HG03097 (cell line): ENCODE measurements at regions not wholly inside any gene's neighbourhood (a gene's known extent, or its start where the extent isn't known, plus 50 kb on each side); places are given as distances from the start of the nearest gene placed in this dataset.

ENCODE experiments used
- ATAC-seq: cut with Tn5 transposase; IDR thresholded peaks from one replicate; pipeline ENCODE4 v1.9.1; 2021; ENCODE audit not compliant: unreplicated experiment, low FRiP score

DNA sequence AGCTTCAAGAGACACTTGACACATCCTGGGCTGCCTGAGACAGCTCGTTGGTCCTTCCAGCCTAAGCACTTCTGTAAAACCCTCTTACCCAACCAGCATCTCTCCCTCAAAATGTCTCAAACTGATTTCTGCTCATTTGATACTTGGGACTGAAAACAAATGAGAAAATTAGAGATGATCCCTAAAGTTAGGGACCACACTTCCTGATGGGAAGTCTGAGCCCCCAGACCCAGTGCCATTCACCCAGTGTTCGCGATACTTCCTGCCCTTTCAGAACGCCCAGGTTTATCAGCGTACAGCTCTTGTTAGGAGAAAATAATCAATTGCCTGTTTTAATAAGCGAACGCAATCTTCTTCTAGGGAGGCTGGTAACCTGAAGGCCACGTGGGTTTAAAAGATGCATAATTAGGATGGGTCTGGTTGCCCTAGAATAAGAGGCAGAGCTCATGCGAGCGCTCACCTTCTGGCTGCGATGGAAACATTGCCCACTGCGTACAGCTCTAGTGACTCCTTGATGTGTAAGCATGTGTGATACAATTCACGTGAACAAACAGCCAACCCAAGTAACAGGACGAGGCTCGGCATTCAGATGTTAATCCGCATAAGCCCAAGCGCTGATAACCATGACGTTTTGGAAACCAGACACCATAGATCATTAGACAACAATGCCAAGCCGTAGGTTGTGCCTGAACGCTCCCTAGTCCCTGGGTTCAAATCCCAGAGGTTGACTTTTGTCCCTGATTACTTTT is 213.1 kb downstream of the FOXL1 start:
- no peak for ATAC-seq

DNA sequence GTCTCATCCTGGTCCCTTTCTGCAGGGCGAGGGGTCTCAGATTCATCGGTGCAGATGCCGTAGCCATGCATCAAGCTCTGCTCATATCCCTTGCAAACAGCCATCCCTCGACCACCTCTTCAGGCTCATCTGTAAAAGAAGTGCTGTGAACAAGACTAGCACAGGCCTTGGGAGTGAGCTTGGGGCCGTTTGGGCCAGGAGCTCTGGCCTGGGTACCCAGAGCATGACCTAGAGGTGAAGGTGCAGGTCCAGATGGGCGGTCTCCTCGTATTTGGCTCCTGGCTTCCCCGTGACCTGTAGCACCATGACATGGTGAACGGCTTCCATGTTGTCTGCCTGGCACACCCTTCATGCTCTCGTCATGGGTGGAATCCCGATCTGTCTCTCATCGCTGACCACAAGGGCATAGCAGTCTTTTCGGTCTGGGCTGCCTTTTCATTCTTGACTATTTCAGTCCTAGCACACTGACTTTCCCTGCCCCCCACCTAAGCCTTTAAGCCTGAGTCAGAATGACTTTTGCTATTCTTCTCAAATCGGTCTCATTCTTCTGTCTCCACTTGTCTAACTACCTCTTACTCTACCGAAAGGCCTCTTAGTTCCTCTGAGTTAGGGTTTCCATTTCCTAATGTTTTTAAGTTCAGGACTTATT is 216.0 kb downstream of the FOXL1 start:
- ATAC-seq = no peak

DNA sequence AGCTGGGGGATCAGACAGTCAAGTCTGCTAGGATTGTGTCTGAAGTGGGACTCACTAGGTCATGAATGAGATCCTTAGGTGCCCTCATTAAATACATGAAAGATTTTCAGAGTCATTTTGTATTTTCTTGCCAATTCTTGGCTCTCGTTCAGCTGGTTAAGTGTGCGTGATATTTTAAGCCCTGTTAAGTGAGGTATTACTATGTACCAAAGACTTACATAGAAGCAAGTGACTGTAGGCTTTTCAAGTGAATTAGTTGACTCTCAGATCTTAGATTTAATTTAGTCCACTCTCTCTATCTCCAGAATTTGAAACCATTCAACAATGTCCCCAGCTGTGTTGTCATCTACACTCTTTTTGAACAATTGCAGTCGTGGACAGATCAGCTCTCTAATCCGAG is 219.4 kb downstream of the FOXL1 start:
- no peak for ATAC-seq

DNA sequence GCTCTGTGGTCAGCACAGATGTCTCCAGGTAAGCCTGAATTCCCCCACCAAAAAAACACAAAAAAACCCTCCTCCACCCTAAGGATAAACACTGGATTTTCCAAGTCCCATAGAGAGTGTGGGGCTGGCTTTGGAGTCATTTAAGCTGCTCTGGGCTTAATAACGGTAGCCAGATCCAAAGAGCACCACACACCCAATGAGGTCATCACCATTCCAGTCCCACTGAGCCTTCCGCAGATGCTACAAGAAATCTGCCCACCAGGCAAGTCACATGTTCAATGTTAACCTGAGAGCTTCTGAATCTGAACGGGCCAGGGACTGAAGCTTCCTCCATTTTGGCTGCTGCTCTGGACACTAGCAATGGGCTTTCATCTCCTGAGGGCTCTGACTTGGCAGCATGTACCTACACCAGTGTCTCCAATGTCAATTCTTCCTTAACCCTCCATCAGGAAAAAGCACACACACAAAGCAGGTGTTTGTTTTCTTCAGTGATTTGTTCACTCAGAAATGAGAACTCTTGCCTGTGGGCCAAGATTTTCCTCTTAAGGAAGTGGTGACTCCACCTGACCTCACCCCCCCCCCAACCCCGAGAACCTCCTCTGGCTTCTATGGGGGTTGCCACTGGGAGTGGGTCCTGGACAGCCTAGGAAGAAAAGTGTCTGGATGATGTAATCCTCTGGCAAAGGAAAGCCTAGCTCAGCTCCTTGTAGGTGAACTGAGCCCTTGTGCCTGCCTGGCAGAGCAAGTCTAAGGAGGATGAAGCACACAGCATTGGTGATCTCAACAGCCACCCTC is 220.1 kb downstream of the FOXL1 start:
- ATAC-seq = no peak

DNA sequence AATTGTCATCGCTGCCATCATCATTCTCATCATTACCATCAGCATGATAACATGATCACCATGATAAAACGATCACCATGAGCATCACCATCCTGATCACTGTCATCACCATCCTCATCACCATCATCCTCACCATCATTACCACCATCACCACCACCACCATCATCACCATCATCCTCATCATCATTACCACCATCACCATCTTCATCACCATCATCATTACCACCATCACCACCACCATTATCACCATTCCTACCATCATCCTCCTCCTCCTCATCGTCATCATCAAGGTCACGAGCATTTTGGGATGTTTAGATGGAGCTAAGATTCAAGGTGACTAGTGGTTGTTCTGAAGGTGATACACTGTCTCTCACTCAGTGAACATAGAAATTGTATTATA is 221.0 kb downstream of the FOXL1 start:
- ATAC-seq = no peak

DNA sequence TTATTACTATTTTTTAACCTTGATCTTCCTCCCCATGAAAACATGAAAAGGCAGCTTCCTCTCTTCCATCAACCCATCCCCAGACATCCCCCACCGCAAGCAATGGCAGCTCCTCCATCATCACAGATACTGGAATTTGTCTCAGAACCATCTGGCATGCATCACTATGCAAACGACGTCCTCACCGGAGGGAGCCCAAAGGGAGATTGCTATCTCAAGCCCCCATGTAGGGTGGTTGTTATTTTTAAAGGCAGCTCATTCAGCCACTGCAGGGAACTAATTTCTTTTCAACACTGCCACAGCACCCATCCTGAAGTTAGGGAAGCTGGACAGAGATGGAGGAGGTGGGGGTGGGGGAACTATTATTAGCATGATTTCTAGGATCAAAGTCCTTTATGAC is 222.5 kb downstream of the FOXL1 start:
- ATAC-seq = no peak

DNA sequence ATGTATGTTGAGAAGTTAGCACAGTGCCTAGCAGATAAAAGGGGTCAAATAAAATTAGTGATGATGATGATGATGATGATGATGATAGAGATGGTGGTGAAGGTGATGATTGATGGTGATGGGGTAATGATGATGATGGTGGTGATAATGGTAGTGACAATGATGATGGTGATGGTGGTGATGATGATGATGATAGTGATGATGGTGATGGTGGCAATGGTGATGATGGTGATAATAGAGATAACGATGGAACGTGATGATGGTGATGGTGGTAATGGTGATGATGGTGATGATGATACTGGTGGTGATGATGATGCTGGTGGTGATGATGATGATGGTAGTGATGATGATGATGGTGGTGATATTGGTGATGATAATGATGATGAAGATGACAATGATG is 223.7 kb downstream of the FOXL1 start:
- no peak for ATAC-seq

DNA sequence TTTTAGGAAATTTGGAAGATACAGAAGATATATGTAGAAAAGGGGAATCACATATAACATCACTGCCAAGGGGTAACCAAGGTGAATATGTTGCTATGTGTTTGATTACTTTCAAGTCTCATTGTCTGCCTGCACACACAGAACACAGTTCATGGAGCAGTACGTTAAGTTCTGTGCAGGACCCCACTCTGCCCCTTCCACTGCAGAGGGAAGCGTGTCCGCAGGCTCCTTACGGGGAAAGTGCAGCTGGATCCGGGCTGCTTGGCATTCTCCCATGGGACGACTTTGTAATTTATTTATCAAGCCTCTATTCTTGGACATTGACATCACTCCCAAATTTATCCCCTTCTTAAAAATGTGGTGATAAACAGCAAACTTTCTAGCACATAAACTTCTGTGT is 226.8 kb downstream of the FOXL1 start:
- no peak for ATAC-seq

DNA sequence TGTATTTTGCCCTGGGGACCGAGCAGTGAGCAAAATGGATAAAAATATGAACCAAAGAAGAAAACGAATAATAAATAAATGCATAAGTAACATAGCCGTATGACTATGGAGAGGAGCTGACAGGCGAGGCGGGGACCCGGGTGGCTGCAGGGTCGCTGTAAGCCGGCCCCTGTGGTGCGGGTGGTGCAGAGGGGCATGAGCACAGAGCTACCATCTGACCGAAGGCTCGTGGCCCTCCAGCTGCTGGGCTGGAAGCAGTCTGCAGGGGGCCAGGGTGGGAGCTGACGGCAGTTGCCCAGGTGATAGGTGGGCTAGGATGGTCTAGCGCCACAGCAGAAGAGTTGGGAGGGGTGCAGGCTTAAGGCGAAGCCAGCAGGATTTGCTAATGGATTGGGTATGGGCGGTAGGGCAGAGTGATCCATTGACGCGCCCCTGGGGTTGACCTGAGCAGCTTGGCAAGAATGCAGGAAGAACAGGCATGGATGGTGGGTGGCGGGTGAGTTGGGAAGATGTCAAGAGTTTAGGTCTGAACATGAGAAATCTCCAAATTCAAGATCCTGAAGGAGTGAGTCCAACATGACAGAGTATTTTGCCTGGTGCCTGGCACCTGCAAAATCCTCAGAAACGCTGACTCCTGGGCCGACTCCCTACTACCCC is 228.0 kb downstream of the FOXL1 start:
- ATAC-seq = no peak

DNA sequence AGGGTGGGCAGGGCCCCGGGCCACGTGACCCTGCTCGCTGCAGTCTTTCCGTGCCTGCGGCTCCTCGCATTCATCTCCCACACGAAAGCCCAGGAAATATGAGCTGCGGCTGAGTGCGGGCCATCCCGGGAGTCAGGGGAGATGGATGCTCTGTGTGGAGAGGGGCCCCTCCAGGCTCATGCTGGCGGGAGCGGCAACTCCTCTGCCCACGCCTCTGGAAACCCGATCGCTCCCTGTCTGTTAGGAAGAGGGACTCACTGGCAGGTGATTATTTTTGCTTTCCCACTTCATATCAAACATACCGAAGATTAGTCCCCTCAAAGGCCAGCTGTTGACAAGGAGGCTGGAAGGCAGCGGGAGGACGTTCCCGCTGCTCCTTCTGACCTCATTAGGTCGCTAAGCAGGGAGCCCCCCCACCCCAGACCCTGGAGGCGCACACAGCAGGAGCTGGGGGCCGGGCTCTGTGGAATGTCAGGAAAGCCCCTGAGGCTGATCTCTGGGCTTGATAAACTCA is 228.5 kb downstream of the FOXL1 start:
- ATAC-seq = no peak

DNA sequence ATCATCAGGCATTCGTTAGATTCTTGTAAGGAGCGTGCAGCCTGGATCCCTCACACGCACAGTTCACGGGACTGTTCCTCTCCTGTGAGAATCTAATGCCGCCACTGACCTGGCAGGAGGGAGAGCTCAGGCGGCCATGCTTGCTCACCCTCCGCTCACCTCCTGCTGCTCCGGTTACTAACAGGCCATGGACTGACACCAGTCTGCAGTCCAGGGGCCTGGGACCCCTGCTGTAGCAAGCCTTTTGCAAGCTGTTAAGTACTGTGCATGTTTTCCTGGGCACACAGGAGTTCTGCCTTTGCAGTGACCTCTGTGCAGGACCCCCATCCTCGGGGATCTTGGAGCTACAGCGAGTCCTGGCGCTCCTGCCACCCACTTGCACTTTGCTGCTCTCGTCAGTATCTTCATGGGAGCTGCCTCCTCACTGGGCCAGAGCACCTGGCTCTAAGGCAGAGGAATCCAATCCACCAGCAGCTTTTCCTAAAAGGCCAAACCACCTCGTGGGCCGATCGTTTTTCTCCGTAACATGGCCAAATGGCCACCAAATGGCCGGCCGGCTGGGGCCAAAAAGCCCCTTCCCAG is 230.6 kb downstream of the FOXL1 start:
- ATAC-seq = no peak

DNA sequence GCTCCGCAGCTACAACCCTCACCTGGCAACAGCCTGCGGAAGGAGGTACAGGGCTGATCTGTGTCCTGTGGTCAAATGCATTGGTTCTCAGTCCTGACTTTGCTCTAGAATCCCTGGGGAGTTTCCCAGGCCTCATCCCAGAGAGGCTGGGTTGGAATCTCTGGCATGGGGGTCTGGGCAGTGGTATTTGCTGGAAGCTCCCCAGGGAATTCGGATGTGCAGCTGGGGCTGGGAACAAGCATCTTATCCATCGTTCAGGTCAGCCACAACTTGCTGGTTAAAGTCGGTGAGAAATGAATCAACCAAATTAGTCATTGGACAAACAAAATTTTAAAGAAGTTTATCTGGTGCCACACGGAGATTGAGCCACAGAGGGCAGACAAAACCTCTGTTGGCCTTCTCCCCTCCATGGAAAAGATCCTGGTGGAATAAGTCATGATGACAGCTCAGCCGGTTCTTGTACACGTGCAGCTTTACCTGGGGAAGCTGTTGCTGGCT is 231.2 kb downstream of the FOXL1 start:
- ATAC-seq = no peak

DNA sequence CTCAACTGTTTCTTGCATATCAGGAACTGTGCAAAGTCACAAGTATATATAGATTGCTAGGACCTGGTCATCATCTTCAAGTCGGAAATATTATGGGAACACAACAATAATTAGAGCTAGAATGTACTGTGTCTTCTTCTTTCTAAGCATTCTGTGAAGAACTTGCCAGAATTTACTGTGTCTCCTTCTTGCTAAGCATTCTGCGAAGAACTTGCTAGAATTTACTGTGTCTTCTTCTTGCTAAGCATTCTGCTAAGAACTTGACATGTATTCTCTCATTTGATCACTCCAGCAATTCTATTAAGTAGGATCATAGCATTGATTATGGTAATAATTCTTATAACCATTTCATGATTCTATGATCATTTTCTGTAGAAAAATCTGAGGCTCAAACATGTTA is 231.7 kb downstream of the FOXL1 start:
- no peak for ATAC-seq

DNA sequence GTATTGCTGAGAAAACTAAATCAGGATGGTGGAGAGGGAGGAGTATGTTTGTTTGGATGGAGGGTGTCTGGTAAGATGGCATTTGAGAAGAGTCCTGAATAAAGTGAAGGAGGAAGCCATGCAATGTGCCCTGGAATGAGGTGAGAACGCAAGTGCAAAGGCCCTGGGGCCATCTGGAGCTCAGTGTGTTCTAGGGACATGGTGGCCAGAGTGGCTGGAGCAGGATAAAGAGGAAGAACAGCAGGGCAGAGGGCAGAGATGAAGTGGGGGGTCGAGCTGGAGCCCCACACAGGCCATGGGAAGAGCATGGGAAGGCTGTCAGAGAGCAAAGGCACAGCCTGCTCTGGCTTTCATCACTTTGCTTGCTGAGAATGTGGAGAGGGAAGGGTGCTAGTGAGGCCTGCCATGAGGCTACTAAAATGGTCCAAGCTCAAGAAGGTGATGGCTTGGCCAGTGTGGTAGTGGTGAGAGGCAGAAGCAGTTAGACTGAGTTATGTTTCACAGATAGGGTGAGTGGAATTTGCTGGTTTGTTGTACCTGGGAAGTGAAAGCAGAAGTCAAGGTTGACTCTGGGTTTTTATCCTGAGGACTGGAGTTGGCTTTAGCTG is 234.1 kb downstream of the FOXL1 start:
- no peak for ATAC-seq

DNA sequence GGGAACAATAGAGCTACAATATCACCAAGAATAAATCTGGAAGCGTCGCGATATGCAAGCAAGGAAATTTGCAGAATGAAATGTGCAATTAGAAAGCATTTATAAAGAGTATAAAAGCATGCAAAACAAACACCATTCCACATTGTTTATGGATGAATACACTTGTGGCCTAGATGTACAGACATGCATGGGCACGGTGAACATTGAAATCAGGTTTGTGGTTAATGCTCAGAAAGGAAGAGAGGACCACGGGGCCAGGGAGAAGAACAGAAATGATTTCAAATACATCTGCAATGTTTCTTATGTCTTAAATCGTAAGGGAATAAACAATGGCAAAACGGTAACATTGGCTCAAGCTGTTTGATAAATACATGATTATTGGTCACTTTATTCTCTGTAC is 235.9 kb downstream of the FOXL1 start:
- no peak for ATAC-seq

DNA sequence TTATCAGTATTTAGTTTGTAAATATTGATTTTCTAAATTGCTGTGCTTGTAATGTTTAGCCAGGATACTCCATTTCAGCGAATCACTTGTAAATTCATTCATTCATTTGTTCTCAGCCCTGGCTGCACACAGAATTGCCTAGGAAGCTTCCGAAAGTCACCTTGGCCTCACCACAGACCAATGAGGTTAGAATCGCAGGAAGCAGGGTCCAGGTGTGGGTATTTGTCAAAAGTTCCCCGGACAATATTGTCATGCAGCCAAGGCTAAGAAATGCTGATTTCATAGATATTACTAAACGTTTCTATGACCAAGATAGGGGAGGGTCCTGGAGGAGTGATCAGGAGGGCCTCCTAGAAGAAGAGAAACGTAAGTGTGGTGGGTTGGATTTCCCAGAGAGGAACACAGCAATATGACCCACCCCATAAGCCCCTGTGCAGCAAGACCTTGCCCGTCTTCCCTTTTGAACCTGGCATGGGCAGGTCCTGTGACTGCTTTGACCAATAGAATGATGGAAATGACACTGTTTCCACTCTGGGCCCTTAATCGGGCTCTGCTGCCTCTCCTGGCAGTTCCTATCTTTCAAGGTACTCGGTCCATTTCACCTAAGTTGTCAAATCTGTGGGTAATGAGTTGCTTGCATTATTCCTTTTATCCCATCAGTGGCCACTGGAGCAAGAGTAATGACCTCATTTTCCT is 238.7 kb downstream of the FOXL1 start:
- ATAC-seq = no peak

DNA sequence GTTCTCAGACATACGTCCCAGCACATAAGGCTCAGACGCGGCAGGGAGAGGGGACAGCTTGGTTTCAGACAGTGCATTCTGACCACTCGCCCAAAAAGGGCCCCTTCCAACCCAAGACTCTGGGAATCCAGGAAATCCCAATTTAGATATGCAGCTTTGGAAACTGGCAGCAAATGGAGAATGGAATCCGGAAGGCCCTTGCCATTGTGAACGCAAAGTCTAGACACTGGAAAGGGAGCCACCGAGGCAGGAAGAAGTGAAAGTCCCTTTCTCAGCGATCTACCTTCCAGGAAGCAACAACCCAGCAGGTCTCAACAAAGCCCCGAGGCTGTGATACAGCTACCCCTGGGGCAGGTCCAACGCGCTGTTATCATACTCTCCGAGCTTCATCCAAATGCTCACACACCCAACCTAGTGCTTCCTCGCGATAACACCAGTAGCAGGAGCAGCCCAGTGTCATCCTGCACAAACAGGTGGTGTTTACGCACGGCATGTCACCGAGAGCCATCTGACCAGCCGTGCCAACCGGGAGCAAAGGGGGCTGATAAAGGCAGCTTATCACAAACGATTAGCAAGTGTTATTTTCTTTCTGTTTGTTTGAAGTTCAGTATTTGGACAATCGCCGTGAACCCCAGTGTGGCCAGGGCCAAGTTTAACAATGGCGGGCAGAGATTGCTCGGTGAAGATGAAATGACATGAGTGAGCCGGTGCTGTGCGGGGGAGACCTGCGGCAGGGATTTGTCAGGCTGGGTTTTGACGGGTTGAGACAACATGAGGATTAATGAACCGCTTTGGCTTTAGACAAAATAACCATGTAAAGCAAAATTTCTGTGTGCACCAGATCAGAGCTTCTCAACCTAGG is 240.6 kb downstream of the FOXL1 start:
- no peak for ATAC-seq

DNA sequence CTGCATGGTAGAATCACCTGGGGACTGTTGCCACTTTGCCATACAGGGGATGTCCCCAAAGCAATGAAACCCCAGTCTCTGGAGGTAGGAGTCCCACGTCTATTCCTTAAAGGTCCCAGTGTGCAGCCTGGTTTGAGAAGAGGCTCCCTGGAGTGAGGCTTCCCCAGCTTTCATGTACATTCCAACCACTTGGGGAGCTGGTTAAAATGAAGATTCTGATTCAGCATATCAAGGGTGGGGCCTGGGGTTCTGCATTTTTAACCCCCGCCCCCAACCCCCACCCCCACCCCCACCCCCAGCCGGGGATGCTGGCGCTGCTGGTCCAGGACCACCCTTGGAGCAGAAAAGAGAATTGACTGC is 241.2 kb downstream of the FOXL1 start:
- no peak for ATAC-seq

DNA sequence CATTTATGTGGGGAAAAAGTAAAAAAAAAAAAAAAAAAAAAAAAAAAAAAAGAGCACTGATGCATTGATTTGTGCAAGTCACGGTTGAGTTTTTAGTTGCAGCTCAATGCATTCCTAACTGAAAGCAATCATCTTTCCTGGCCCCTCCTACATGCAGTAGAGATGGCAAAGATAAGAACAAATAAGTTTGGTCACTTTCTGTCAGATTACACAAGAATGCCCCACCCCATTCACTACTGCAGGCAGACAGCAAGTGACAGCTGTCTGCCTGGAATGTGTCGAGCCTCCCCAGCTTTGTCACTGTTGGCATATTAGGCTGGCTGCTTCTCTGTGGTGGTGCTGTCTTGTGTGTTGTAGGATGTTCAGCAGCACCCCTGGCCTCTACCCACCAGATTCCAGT is 243.5 kb downstream of the FOXL1 start:
- ATAC-seq = no peak
